GM21390 (cell line): ENCODE measurements at regions not wholly inside any gene's neighbourhood (a gene's known extent, or its start where the extent isn't known, plus 50 kb on each side); places are given as distances from the start of the nearest gene placed in this dataset.
"Not testable (repeated sequence)": the region's sequence is repeated elsewhere in the genome, so short reads cannot be mapped to it uniquely, and the experiment has no call there.

Source experiments
- ATAC-seq: cut with Tn5 transposase; IDR thresholded peaks from one replicate; pipeline ENCODE4 v1.9.1; 2021; ENCODE audit not compliant: unreplicated experiment

GRCh38 chr11:45392154-45392553 lies 106.0 kb upstream of the SYT13 start:
- ATAC-seq: no peak

GRCh38 chr11:45391168-45391850 lies 105.2 kb upstream of the SYT13 start:
- no peak for ATAC-seq

- ATAC-seq: no peak
These were observed 104.3 kb upstream of the SYT13 start for GRCh38 chr11:45390407-45390806.

- ATAC-seq: no peak
These were observed 102.3 kb upstream of the SYT13 start for GRCh38 chr11:45388472-45388871.

GRCh38 chr11:45387885-45388284 lies 101.7 kb upstream of the SYT13 start:
- ATAC-seq: not testable (repeated sequence)

- ATAC-seq: no peak
These were observed 100.8 kb upstream of the SYT13 start for GRCh38 chr11:45386972-45387371.

GRCh38 chr11:45385844-45386243 lies 99.7 kb upstream of the SYT13 start:
- no peak for ATAC-seq

- no peak for ATAC-seq
These were observed 99.3 kb upstream of the SYT13 start for GRCh38 chr11:45385423-45385822.

GRCh38 chr11:45384711-45385241 lies 98.6 kb upstream of the SYT13 start:
- no peak for ATAC-seq

- ATAC-seq: no peak
These were observed 97.9 kb upstream of the SYT13 start for GRCh38 chr11:45384016-45384415.

- ATAC-seq: no peak
These were observed 97.1 kb upstream of the SYT13 start for GRCh38 chr11:45383224-45383623.

GRCh38 chr11:45382133-45382878 lies 96.2 kb upstream of the SYT13 start:
- ATAC-seq: no peak

GRCh38 chr11:45379162-45379863 lies 93.2 kb upstream of the SYT13 start:
- ATAC-seq: no peak

GRCh38 chr11:45378516-45378915 lies 92.4 kb upstream of the SYT13 start:
- ATAC-seq: no peak

GRCh38 chr11:45374653-45375059 lies 88.5 kb upstream of the SYT13 start:
- ATAC-seq: no peak

GRCh38 chr11:45374130-45374529 lies 88.0 kb upstream of the SYT13 start:
- ATAC-seq: no peak

- ATAC-seq: no peak
These were observed 87.4 kb upstream of the SYT13 start for GRCh38 chr11:45373506-45374035.

GRCh38 chr11:45372414-45372813 lies 86.3 kb upstream of the SYT13 start:
- not testable (repeated sequence) for ATAC-seq

GRCh38 chr11:45371251-45372115 lies 85.3 kb upstream of the SYT13 start:
- ATAC-seq: no peak

GRCh38 chr11:45369313-45369712 lies 83.2 kb upstream of the SYT13 start:
- no peak for ATAC-seq
